ENCODE measurements at regions not wholly inside any gene's neighbourhood (a gene's known extent, or its start where the extent isn't known, plus 50 kb on each side); places are given as distances from the start of the nearest gene placed in this dataset.

DNA sequence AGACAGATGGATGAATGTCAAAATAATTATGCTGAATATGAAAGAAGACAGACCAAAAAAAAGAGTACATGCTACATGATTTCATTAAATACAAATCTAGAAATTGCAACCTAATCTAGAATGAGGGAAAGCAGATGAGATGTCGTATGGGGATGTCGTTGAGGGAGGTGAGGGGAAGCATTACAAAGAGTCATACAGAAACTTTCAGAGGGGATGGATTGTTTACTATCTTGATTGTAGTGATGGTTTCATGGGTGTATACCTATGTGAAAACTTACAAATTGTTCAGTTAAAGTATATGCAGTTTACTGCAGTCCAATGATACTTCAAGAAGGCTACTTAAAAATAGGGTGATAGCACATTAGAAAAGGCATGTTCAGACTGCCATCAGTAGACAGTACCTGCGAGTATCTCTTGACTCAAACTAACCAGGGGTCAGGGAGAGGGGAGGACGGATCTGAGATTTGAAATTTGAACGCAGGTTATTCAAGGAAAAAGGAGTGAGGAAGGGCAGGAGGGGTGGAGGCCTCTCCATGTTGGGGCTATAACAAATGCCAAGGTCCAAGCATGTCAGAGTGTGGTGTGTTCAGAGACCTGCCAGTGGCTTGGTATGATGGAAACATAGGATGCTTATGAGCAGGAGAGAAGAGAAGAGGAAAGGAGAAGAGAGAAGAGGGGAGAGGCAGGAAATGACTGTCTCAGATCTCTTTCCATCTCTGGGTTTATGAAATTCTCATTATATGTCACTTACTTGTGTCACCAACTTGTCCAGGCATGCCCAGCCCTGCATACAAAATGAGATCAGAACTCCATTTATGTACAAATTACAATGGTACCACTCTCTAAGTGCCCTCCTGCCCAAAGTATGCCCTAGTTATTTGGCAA lies 257.3 kb upstream of the CXCR4 start:
- DNase-seq (ENCODE audit: low read depth, low spot score): no peak

DNA sequence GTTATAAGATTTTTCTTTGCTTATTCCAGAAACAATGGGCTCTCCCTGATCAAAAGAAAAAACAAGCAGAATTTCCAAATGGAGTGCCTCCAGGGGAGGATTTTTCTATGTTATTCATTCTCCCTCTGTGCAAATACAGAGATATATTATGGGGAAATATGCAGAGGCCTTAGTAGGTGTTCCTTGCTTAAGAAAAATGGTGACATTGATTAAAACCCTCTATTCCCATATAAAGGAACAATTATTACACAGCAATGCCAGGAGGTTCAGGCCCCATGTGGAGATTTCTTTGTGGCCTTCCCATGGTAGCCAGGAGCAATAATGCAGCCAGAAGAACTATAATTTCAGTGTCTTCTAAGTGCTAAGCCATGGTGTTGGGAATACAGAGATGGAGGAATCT lies 255.9 kb upstream of the CXCR4 start:
- no peak for DNase-seq (ENCODE audit: low read depth, low spot score)

GRCh38 chr2:136373029-136373428 lies 255.1 kb upstream of the CXCR4 start:
- no peak for DNase-seq (ENCODE audit: low read depth, low spot score)

GRCh38 chr2:136363900-136364299 lies 246.0 kb upstream of the CXCR4 start:
- no peak for DNase-seq (ENCODE audit: low read depth, low spot score)

DNA sequence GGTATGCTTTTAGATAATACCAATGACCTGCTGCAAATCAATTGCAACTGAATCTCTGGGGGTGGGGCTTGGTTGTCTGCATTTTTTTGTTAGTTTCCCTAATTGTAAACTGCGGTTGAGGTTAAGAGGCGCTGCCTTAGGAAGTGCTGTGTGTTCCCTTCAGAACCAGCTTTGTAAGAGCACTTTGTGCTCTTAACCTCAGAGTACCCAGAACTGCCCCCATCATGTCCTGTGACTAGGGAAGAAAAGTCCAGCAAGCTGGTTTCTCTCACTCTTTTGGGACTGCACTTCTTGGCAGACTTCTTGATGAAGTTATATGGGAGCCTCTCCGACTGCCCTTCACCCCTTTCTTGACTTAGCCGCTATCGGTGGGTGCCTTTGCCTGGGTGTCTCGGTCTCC lies 245.5 kb upstream of the CXCR4 start:
- no peak for DNase-seq (ENCODE audit: low read depth, low spot score)

DNA sequence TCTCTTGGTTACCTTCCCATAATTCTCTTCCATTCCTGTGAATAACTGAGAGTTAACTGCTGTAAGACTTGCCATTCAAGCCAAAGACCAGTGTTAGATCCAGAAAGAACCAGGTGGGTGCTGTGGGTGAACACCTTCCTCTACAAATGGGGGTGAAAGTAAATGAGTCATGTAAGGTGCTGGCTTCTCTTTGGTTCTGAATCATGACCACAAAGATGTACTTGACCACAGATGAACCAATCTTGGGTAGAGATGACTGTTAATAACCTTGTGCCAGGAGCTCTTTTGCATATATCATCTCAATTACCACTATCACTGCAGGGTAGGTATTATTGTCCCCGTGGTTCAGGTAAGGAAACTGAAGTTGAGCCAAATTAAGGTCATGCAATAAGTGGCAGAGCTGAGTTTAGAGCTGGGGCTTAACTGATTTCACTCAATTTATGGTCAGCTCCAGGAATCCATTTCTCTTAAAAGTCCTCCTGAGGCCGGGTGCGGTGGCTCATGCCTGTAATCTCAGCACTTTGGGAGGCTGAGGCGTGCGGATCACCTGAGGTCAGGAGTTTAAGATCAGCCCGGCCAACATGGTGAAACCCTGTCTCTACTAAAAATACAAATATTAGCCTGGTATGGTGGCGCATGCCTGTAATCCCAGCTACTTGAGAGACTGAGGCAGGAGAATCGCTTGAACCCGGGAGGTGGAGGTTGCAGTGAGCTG lies 244.9 kb upstream of the CXCR4 start:
- DNase-seq (ENCODE audit: low read depth, low spot score): no peak

DNA sequence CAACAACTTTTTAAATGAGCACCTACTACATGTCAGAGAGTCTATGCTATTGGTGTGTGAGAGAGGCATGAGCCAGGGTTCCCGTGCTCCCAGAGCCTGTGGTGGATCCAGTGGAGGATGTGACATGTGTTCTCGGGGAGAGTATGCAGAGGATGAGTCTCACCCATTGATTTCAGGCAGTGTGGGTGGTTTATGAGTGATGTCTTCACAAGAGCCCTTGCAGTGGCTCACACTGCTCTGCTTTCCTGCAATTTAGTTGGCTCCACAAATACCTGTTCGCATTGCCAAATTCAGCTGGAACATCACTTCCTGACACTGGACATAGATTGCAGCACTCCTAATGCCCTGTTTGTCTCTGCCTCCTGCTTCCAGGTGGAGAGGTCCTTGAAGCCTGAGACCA lies 243.6 kb upstream of the CXCR4 start:
- no peak for DNase-seq (ENCODE audit: low read depth, low spot score)

DNA sequence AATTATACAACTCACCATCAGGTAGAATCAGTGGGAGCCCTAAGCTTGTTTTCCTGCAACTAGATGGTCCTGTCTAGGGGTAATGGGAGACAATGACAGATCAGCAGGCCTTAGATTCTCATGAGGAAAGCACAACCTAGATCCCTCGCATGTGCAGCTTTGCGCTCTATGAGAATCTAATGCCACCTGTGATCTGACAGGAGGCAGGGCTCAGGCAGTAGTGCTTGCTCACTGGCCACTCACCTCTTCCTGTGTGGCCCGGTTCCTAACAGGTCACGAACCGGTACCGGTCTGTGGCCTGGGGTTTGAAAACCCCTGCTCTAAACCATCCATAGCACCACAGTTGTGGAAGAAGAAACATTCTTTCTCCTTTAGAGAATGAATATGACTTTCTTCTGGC lies 242.8 kb upstream of the CXCR4 start:
- no peak for DNase-seq (ENCODE audit: low read depth, low spot score)

GRCh38 chr2:136359121-136359965 lies 241.4 kb upstream of the CXCR4 start:
- no peak for DNase-seq (ENCODE audit: low read depth, low spot score)

DNA sequence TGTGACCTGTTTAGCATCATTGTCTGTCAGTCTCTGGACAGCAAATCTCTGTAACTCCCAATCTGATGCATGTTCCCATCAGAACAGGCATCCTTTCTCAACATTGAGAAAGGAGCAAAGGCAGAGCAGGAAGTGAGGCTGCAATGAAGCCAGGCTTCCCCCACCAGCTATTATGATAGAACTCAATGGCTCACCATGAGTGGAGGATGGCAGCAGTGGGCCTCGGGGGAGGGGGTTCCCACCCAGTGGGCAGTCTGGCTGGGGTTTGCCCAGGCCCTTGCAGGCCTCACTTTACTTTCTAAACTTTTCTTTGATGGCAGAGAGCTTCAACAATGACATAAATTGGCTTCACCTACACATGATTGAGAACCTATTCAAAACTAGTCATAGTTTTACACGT lies 240.6 kb upstream of the CXCR4 start:
- DNase-seq (ENCODE audit: low read depth, low spot score): no peak

GRCh38 chr2:136357007-136357380 lies 239.0 kb upstream of the CXCR4 start:
- DNase-seq (ENCODE audit: low read depth, low spot score): no peak

GRCh38 chr2:136356125-136357006 lies 238.4 kb upstream of the CXCR4 start:
- DNase-seq (ENCODE audit: low read depth, low spot score): no peak

- DNase-seq (ENCODE audit: low read depth, low spot score): no peak
Measured at GRCh38 chr2:136351684-136352083, 233.7 kb upstream of the CXCR4 start.

DNA sequence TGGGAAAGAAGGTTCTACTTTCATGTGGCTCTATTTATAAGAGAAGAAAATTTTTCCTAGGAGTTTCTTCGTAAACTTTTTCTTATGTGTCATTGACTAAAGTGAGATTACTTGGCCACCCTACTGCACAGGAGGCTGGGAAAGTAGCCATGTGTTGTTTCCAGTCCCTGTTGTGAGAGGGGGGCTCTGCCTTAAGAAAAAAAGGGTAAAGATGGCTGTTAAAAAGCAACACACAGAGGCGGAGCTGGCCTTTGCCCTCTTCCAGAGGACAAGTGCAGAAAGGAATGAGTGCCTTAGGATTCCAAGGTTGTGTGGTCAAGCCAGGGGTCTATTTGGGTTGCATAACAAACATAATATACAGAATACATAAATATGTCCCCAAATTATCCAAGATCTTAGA lies 230.0 kb upstream of the CXCR4 start:
- DNase-seq (ENCODE audit: low read depth, low spot score): no peak

DNA sequence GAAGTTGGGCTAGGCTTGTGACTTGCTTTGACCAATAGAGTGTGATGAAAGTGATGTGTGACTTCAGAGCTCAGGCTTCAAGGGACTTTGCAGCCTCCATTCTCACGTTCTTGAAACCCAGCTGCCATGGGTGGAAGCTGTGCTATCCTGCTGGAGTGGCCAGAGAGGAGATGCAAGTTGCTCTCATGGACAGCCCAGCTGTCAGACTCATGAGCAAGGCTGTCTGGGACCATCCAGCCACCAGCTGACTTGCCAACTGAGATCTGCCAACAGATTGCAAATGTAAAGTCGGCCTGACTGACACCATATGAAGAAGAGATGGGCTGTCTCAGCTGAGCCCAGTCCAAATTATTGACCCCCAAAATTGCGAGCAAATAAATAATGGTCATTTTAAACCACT lies 226.4 kb upstream of the CXCR4 start:
- DNase-seq (ENCODE audit: low read depth, low spot score): no peak

- DNase-seq (ENCODE audit: low read depth, low spot score): no peak
Measured at GRCh38 chr2:136342138-136342537, 224.2 kb upstream of the CXCR4 start.

- no peak for DNase-seq (ENCODE audit: low read depth, low spot score)
Measured at GRCh38 chr2:136334967-136335366, 217.0 kb upstream of the CXCR4 start.

DNA sequence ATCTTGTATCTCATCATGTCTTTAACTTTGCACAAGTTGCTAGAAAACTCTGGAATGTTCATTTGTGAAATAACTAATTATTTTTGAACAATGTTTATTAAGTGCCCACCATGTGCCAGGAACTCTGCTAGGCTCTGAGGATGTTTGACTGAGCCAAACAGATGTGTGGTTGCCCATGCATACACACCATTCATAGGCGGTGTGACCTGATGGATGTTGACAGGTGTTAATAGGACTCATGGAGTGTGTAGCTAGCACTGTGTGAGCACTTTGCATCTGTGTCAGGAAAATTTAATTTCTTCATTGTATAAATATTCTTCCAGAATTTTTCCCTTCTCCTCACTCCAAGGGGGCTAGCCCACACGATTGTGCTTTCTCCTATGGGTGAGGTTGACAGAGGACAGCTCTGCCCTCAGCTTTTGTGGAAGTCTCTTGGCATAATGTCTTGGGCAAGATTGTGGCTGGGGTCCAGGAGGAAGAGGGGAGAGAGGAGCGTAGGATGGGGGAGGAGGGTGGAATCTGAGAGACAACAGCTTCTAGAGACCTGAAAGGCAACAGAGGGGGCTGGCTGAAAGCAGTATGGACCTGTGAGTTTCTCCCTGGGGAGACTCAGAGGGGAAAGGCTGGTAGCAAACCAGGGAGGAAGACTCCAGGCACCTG lies 214.6 kb upstream of the CXCR4 start:
- DNase-seq (ENCODE audit: low read depth, low spot score): no peak

- no peak for DNase-seq (ENCODE audit: low read depth, low spot score)
Measured at GRCh38 chr2:136331226-136331625, 213.3 kb upstream of the CXCR4 start.

DNA sequence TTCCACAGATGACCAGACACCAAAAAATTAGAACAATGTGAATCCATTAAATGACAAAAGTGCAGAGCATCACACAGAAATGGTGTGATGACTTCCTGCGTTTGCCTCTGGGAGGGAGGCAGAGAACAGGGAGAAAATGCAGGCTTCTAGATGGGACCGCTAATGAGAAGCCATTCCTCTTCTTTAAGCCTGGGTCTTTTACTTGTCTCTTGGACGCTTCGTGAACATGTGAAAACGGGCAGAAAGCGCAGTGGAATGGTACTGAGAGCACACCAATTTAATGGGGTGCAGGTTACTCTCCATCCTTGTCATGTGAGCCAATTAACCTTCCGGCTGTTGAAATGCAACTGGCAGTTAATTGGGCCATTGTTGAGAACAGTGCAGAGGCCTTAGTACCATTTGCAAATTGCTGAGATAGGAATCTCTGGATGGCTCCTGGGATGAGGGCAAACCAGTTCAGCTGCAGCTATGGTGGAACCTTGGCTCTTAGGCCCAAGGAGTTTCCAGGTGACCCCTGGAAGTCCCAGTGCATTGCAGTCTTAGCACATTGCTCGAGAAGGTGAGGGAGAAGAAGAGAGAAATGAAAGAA lies 210.4 kb upstream of the CXCR4 start:
- no peak for DNase-seq (ENCODE audit: low read depth, low spot score)

Data from brain pericyte (primary cell).